Muscle layer of duodenum (tissue), 2 donors: ENCODE measurements at regions not wholly inside any gene's neighbourhood (a gene's known extent, or its start where the extent isn't known, plus 50 kb on each side); places are given as distances from the start of the nearest gene placed in this dataset.

Experiments
- H3K27ac ChIP-seq: one replicate; pipeline ENCODE4 v1.7.0; 2013; ENCODE audit warnings: mild to moderate bottlenecking, low read length
- H3K27me3 ChIP-seq: one replicate; pipeline ENCODE4 v1.7.0; 2013; ENCODE audit warnings: low read depth, mild to moderate bottlenecking, control low read depth, low read length
- H3K36me3 ChIP-seq, 2 donors: one replicate each; pipeline ENCODE4 v1.7.0; 2013; ENCODE audit warnings: low read length in 2 of 2, control low read depth in 1 of 2, mild to moderate bottlenecking in 1 of 2; ENCODE audit not compliant: insufficient read depth in 2 of 2, control insufficient read depth in 1 of 2
- H3K4me1 ChIP-seq, 2 donors: one replicate each; pipeline ENCODE4 v1.7.0; 2013; ENCODE audit warnings: low read length in 2 of 2, mild to moderate bottlenecking in 2 of 2, control low read depth in 1 of 2, moderate library complexity in 1 of 2; ENCODE audit not compliant: insufficient read depth in 2 of 2, control insufficient read depth in 1 of 2
- H3K4me3 ChIP-seq, 2 donors: one replicate each; pipeline ENCODE4 v1.7.0; 2013; ENCODE audit warnings: low read length in 2 of 2, low read depth in 1 of 2, mild to moderate bottlenecking in 1 of 2
- H3K9me3 ChIP-seq, 2 donors: one replicate each; pipeline ENCODE4 v1.7.0; 2013; ENCODE audit warnings: low read length in 2 of 2, control low read depth in 1 of 2, mild to moderate bottlenecking in 1 of 2; ENCODE audit not compliant: control insufficient read depth in 1 of 2
- donor health status: healthy.

GRCh38 chrX:17294561-17294960 is 80.4 kb upstream of the NHS start:
- Histone ChIP-seq H3K4me3 (no peak overlapping the region), H3K4me1 (peaks cover 0 to 11% of the 10 kb centered on the region in 2 donors), H3K27me3 (no peaks in the 10 kb centered on the region), H3K9me3 (no peaks in the 10 kb centered on the region), H3K27ac (no peak overlapping the region), H3K36me3 (no peaks in the 10 kb centered on the region)

GRCh38 chrX:17295791-17296190 is 79.2 kb upstream of the NHS start:
- Histone ChIP-seq H3K27ac (no peak overlapping the region), H3K9me3 (no peaks in the 10 kb centered on the region)

GRCh38 chrX:17298564-17298963 is 76.4 kb upstream of the NHS start:
- H3K27me3 ChIP-seq, result no peaks in the 10 kb centered on the region
- peak overlapping the region; percentile 5 to 21 for H3K4me3 ChIP-seq
- no peaks in the 10 kb centered on the region for H3K36me3 ChIP-seq
- no peak overlapping the region for H3K27ac ChIP-seq
- no peaks in the 10 kb centered on the region for H3K4me1 ChIP-seq
- no peaks in the 10 kb centered on the region for H3K9me3 ChIP-seq

More at GRCh38 chrX:17295791-17296190, 79.2 kb upstream of the NHS start:
- Histone ChIP-seq H3K36me3 (no peaks in the 10 kb centered on the region), H3K4me1 (peaks cover 0 to 11% of the 10 kb centered on the region in 2 donors), H3K4me3 (no peak overlapping the region), H3K27me3 (no peaks in the 10 kb centered on the region)

- Histone ChIP-seq H3K27me3 (no peaks in the 10 kb centered on the region), H3K4me1 (no peaks in the 10 kb centered on the region), H3K9me3 (no peaks in the 10 kb centered on the region), H3K4me3 (peak overlapping the region; percentile 5 to 21), H3K36me3 (no peaks in the 10 kb centered on the region), H3K27ac (no peak overlapping the region)
Measured at GRCh38 chrX:17299206-17299605, 75.8 kb upstream of the NHS start.

GRCh38 chrX:17323397-17323796 is 51.6 kb upstream of the NHS start:
- Histone ChIP-seq H3K27me3 (no peaks in the 10 kb centered on the region), H3K9me3 (no peaks in the 10 kb centered on the region), H3K4me1 (no peaks in the 10 kb centered on the region), H3K4me3 (no peak overlapping the region), H3K36me3 (no peaks in the 10 kb centered on the region), H3K27ac (no peak overlapping the region)
